Neural cell (in vitro differentiated cells): ENCODE measurements at regions not wholly inside any gene's neighbourhood (a gene's known extent, or its start where the extent isn't known, plus 50 kb on each side); places are given as distances from the start of the nearest gene placed in this dataset.

Source experiments
- H2AFZ ChIP-seq: fragments of 200-600, 300-800 bp; sonication (generic), shearing (Covaris generic); 2 replicates; pipeline ENCODE4 v1.6.0; 2014; ENCODE audit warnings: low read depth, mild to moderate bottlenecking, antibody characterized with exemption, low read length, moderate library complexity
- H3F3A ChIP-seq: fragments of 200-600 bp; shearing (Covaris generic); 2 replicates; pipeline ENCODE4 v1.6.1; 2016; ENCODE audit warnings: mild to moderate bottlenecking, moderate library complexity, mixed read lengths, antibody characterized with exemption, low read length; ENCODE audit not compliant: insufficient read depth, poor library complexity, severe bottlenecking
- H3K27ac ChIP-seq: fragments of 200-600, 300-800 bp; sonication (generic), shearing (Covaris generic); 2 replicates; pipeline ENCODE4 v1.5.1; 2014; ENCODE audit warnings: mild to moderate bottlenecking, low read length, moderate library complexity
- H3K27me3 ChIP-seq: fragments of 300-800, 200-600 bp; sonication (generic), shearing (Covaris generic); 2 replicates; pipeline ENCODE4 v1.6.0; 2014; ENCODE audit warnings: mild to moderate bottlenecking, low read depth, low read length, moderate library complexity; ENCODE audit not compliant: insufficient read depth
- H3K36me3 ChIP-seq: fragments of 300-800, 200-600 bp; sonication (generic), shearing (Covaris generic); 2 replicates; pipeline ENCODE4 v1.5.1; 2014; ENCODE audit warnings: mild to moderate bottlenecking, antibody characterized with exemption, low read length, moderate library complexity; ENCODE audit not compliant: insufficient read depth
- H3K4me2 ChIP-seq: fragments of 300-800, 200-600 bp; sonication (generic), shearing (Covaris generic); 2 replicates; pipeline ENCODE4 v1.6.0; 2014; ENCODE audit warnings: mild to moderate bottlenecking, low read length
- H3K4me3 ChIP-seq: fragments of 300-800, 200-600 bp; sonication (generic), shearing (Covaris generic); 2 replicates; pipeline ENCODE4 v1.5.1; 2014; ENCODE audit warnings: mild to moderate bottlenecking, low read length, moderate library complexity
- H3K79me2 ChIP-seq: fragments of 200-600 bp; shearing (Covaris generic); replicated peaks from 2 replicates; pipeline ENCODE4 v1.6.0; 2014; ENCODE audit warnings: mild to moderate bottlenecking, low read length, moderate library complexity; ENCODE audit not compliant: insufficient read depth
- H3K9ac ChIP-seq: fragments of 300-800, 200-600 bp; sonication (generic), shearing (Covaris generic); 2 replicates; pipeline ENCODE4 v1.6.1; 2016; ENCODE audit warnings: mild to moderate bottlenecking, low read length, mixed read lengths
- H3K9me2 ChIP-seq: fragments of 200-600 bp; shearing (Covaris generic); 2 replicates; pipeline ENCODE4 v1.6.1; 2016; ENCODE audit warnings: mild to moderate bottlenecking, low read length, mixed read lengths; ENCODE audit not compliant: insufficient read depth
- H3K9me3 ChIP-seq: fragments of 200-600, 300-800 bp; sonication (generic), shearing (Covaris generic); 2 replicates; pipeline ENCODE4 v1.6.1; 2016; ENCODE audit warnings: mild to moderate bottlenecking, mixed run types, low read length, moderate library complexity, mixed read lengths
- H4K20me1 ChIP-seq: fragments of 200-600 bp; shearing (Covaris generic); 2 replicates; pipeline ENCODE4 v1.6.1; 2016; ENCODE audit warnings: mild to moderate bottlenecking, mixed run types; ENCODE audit not compliant: insufficient read depth
- EP300 ChIP-seq: fragments of 450-650 bp; conservative IDR thresholded peaks from 2 replicates; pipeline ENCODE4 v1.6.1; 2014; ENCODE audit warnings: antibody characterized with exemption, mild to moderate bottlenecking, moderate library complexity; ENCODE audit not compliant: poor library complexity, severe bottlenecking
- EZH2 ChIP-seq: fragments of 200-600, 300-800 bp; shearing (Covaris generic), sonication (generic); IDR thresholded peaks from 2 replicates; pipeline ENCODE4 v1.6.1; 2014; ENCODE audit warnings: antibody characterized with exemption, low read length, borderline replicate concordance, mild to moderate bottlenecking; ENCODE audit not compliant: insufficient read depth, poor library complexity, severe bottlenecking
- MXI1 ChIP-seq: fragments of 450-650 bp; conservative IDR thresholded peaks from 2 replicates; pipeline ENCODE4 v1.6.1; 2014; ENCODE audit warnings: antibody characterized with exemption, mild to moderate bottlenecking; ENCODE audit not compliant: poor library complexity, severe bottlenecking
- POLR2AphosphoS5 ChIP-seq: IDR thresholded peaks from 2 replicates; pipeline ENCODE4 v1.6.1; 2012
- RAD21 ChIP-seq: fragments of 450-650 bp; conservative IDR thresholded peaks from 2 replicates; pipeline ENCODE4 v1.6.1; 2014; ENCODE audit warnings: antibody characterized with exemption, mild to moderate bottlenecking, moderate library complexity
- SMC3 ChIP-seq: fragments of 450-650 bp; conservative IDR thresholded peaks from 2 replicates; pipeline ENCODE4 v1.6.1; 2014; ENCODE audit warnings: antibody characterized with exemption, mild to moderate bottlenecking, moderate library complexity; ENCODE audit not compliant: poor library complexity
- TAF1 ChIP-seq: IDR thresholded peaks from 2 replicates; pipeline ENCODE4 v1.6.1; 2012; ENCODE audit warnings: low read depth
- TF ChIP-seq, protein P1 (sequence below): fragments of 450-650 bp; IDR thresholded peaks from 2 replicates; pipeline ENCODE4 v1.5.1; 2014; ENCODE audit warnings: antibody characterized with exemption, mild to moderate bottlenecking, moderate library complexity; ENCODE audit not compliant: poor library complexity, severe bottlenecking
- TF ChIP-seq, protein P2 (sequence below): IDR thresholded peaks from 2 replicates; pipeline ENCODE4 v1.6.1; 2012; ENCODE audit warnings: borderline replicate concordance

DNA sequence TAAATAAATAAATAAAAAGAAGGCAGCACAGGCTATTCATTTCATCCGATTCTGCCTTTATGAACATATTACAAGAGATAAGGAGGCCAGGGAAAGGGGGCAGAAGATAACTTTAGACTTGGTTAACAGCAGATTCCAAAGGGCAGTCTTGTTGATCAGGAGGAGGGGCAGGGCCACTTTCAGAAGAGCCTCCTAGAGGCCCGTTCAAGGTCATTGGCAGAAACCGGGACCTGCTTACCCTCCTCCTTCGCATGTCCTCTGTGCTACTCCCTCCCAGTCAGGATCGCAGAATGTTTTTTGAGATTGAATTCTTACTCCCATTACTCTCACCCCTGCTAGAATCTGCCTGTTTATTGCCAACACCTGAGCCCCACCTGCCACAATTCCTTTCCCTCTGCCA is 217.0 kb upstream of the IPO5 start:
- no peaks in the 10 kb centered on the region for H3K9me3 ChIP-seq
- TF ChIP-seq EP300 (no peak), SMC3 (no peak)

DNA sequence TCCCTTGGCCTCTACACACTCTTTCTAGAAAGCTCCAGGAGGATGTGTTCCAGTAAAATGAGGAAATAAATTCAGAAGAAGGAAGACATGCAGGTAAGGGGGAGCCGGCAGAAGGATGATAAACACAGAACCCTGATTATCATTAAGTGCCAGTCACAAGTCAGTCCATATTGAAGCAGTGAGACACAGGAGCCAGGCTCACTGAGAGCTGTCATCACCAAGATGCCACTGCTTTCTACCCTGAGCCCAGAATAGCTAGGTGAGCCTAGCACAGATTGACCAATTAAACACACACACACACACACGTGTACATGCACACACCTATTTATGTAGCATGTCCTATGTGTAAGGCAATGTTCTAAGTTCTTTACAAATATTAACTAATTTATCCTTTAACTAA is 211.4 kb upstream of the IPO5 start:
- no peaks in the 10 kb centered on the region for H3K9me3 ChIP-seq
- no peaks in the 10 kb centered on the region for H3K79me2 ChIP-seq
- no peak overlapping the region for H2AFZ ChIP-seq
- H3K9ac ChIP-seq, result no peak overlapping the region
- no peaks in the 10 kb centered on the region for H3F3A ChIP-seq
- no peak overlapping the region for H3K4me2 ChIP-seq
- no peaks in the 10 kb centered on the region for H3K9me2 ChIP-seq
- H3K36me3 ChIP-seq, result no peaks in the 10 kb centered on the region
- H3K27ac ChIP-seq, result no peak overlapping the region
- H3K27me3 ChIP-seq, result no peaks in the 10 kb centered on the region
- no peaks in the 10 kb centered on the region for H4K20me1 ChIP-seq
- TF ChIP-seq MXI1 (no peak), POLR2AphosphoS5 (no peak), EP300 (no peak), TAF1 (no peak), EZH2 (no peak), SMC3 (no peak), RAD21 (no peak)
- TF ChIP-seq, protein P1, sequence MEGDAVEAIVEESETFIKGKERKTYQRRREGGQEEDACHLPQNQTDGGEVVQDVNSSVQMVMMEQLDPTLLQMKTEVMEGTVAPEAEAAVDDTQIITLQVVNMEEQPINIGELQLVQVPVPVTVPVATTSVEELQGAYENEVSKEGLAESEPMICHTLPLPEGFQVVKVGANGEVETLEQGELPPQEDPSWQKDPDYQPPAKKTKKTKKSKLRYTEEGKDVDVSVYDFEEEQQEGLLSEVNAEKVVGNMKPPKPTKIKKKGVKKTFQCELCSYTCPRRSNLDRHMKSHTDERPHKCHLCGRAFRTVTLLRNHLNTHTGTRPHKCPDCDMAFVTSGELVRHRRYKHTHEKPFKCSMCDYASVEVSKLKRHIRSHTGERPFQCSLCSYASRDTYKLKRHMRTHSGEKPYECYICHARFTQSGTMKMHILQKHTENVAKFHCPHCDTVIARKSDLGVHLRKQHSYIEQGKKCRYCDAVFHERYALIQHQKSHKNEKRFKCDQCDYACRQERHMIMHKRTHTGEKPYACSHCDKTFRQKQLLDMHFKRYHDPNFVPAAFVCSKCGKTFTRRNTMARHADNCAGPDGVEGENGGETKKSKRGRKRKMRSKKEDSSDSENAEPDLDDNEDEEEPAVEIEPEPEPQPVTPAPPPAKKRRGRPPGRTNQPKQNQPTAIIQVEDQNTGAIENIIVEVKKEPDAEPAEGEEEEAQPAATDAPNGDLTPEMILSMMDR, result no peak
- TF ChIP-seq, protein P2, sequence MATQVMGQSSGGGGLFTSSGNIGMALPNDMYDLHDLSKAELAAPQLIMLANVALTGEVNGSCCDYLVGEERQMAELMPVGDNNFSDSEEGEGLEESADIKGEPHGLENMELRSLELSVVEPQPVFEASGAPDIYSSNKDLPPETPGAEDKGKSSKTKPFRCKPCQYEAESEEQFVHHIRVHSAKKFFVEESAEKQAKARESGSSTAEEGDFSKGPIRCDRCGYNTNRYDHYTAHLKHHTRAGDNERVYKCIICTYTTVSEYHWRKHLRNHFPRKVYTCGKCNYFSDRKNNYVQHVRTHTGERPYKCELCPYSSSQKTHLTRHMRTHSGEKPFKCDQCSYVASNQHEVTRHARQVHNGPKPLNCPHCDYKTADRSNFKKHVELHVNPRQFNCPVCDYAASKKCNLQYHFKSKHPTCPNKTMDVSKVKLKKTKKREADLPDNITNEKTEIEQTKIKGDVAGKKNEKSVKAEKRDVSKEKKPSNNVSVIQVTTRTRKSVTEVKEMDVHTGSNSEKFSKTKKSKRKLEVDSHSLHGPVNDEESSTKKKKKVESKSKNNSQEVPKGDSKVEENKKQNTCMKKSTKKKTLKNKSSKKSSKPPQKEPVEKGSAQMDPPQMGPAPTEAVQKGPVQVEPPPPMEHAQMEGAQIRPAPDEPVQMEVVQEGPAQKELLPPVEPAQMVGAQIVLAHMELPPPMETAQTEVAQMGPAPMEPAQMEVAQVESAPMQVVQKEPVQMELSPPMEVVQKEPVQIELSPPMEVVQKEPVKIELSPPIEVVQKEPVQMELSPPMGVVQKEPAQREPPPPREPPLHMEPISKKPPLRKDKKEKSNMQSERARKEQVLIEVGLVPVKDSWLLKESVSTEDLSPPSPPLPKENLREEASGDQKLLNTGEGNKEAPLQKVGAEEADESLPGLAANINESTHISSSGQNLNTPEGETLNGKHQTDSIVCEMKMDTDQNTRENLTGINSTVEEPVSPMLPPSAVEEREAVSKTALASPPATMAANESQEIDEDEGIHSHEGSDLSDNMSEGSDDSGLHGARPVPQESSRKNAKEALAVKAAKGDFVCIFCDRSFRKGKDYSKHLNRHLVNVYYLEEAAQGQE, result no peak
- no peak overlapping the region for H3K4me3 ChIP-seq

More for the DNA sequence above, 217.0 kb upstream of the IPO5 start:
- H3K79me2 ChIP-seq, result no peaks in the 10 kb centered on the region
- H4K20me1 ChIP-seq, result no peaks in the 10 kb centered on the region
- H3F3A ChIP-seq, result no peaks in the 10 kb centered on the region
- no peaks in the 10 kb centered on the region for H3K9me2 ChIP-seq
- H3K36me3 ChIP-seq, result no peaks in the 10 kb centered on the region
- no peak overlapping the region for H3K4me2 ChIP-seq
- no peak overlapping the region for H2AFZ ChIP-seq
- H3K4me3 ChIP-seq, result no peak overlapping the region
- no peaks in the 10 kb centered on the region for H3K27me3 ChIP-seq
- H3K27ac ChIP-seq, result no peak overlapping the region
- H3K9ac ChIP-seq, result no peak overlapping the region

DNA sequence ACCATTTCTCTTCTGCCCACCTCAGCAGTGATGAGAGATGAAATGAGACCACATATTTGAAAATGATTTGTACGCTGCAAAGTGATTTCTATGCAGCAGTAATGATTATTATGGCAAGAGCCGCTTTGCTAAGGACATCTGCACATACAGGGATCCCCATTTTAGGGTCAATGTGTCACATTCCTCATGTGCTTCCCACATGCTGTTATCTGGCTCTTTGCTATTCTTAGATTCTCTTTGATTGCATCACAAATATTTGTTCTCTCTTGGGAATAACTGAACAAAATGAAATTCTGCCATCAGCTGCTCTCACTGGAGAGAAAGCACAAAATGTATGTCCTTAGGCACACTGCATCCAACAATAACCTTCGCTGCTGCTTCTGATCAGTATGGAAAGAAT is 209.5 kb upstream of the IPO5 start:
- H3K4me2 ChIP-seq, result no peak overlapping the region
- H4K20me1 ChIP-seq, result no peaks in the 10 kb centered on the region
- no peak overlapping the region for H3K4me3 ChIP-seq
- H3K36me3 ChIP-seq, result no peaks in the 10 kb centered on the region
- H3K27me3 ChIP-seq, result no peaks in the 10 kb centered on the region
- H3F3A ChIP-seq, result no peaks in the 10 kb centered on the region
- H3K9me2 ChIP-seq, result no peaks in the 10 kb centered on the region
- no peak for TF ChIP-seq MXI1
- no peak for TF ChIP-seq EZH2
- TF ChIP-seq EP300, result no peak
- TF ChIP-seq, protein P1, result no peak
- TF ChIP-seq, protein P2, result no peak
- no peak for TF ChIP-seq RAD21
- no peak for TF ChIP-seq TAF1
- TF ChIP-seq SMC3, result no peak
- TF ChIP-seq POLR2AphosphoS5, result no peak
- H3K79me2 ChIP-seq, result no peaks in the 10 kb centered on the region
- H3K9ac ChIP-seq, result no peak overlapping the region
- H3K27ac ChIP-seq, result no peak overlapping the region
- H3K9me3 ChIP-seq, result no peaks in the 10 kb centered on the region
- H2AFZ ChIP-seq, result no peak overlapping the region
